Stimulated activated memory B cell treated with anti-CD40 and anti-IgM and Interleukin-4, amounts not matched to agents 10 μg/mL and 1 μg/mL and 100 μg/mL, for 72 hours (primary cell): ENCODE measurements at regions not wholly inside any gene's neighbourhood (a gene's known extent, or its start where the extent isn't known, plus 50 kb on each side); places are given as distances from the start of the nearest gene placed in this dataset.
"Not testable (repeated sequence)": the region's sequence is repeated elsewhere in the genome, so short reads cannot be mapped to it uniquely, and the experiment has no call there.

Source experiments
- ATAC-seq: fragments of 150-1000 bp; cut with Tn5 transposase; 2 replicates; pipeline ENCODE4 v1.10.0; 2021
- H3K27ac Mint-ChIP-seq: one replicate; pipeline ENCODE4 v1.8.0; 2022; ENCODE audit warnings: mild to moderate bottlenecking, mixed read lengths
- H3K27me3 Mint-ChIP-seq: one replicate; pipeline ENCODE4 v1.8.0; 2022; ENCODE audit warnings: mixed read lengths
- H3K36me3 Mint-ChIP-seq: one replicate; pipeline ENCODE4 v1.8.0; 2022; ENCODE audit warnings: mixed read lengths
- H3K4me1 Mint-ChIP-seq: one replicate; pipeline ENCODE4 v1.8.0; 2022; ENCODE audit warnings: mixed read lengths
- H3K4me3 Mint-ChIP-seq: one replicate; pipeline ENCODE4 v1.8.0; 2022; ENCODE audit warnings: mild to moderate bottlenecking, moderate library complexity, mixed read lengths
- H3K9me3 Mint-ChIP-seq: one replicate; pipeline ENCODE4 v1.8.0; 2022; ENCODE audit warnings: mixed read lengths

- no peak for ATAC-seq
- Mint-ChIP-seq H3K4me1 (peaks cover 35% of the 10 kb centered on the region), H3K36me3 (no peaks in the 10 kb centered on the region), H3K4me3 (no peak overlapping the region), H3K27ac (no peak overlapping the region), H3K9me3 (no peaks in the 10 kb centered on the region), H3K27me3 (no peaks in the 10 kb centered on the region)
Observed at GRCh38 chr6:71228461-71229041, 60.1 kb upstream of the OGFRL1 start.

GRCh38 chr6:71229477-71229876, 59.1 kb upstream of the OGFRL1 start:
- Mint-ChIP-seq H3K27ac (no peak overlapping the region), H3K4me3 (no peak overlapping the region), H3K4me1 (peaks cover 37% of the 10 kb centered on the region), H3K36me3 (no peaks in the 10 kb centered on the region), H3K9me3 (no peaks in the 10 kb centered on the region), H3K27me3 (no peaks in the 10 kb centered on the region)
- ATAC-seq: no peak

GRCh38 chr6:71232890-71233289, 55.7 kb upstream of the OGFRL1 start:
- H3K27ac Mint-ChIP-seq, H3K9me3 Mint-ChIP-seq, H3K4me3 Mint-ChIP-seq, H3K36me3 Mint-ChIP-seq, ATAC-seq: not testable (repeated sequence)
- Mint-ChIP-seq H3K27me3 (peaks cover 13% of the 10 kb centered on the region), H3K4me1 (peaks cover 29% of the 10 kb centered on the region)

GRCh38 chr6:71236926-71237434, 51.6 kb upstream of the OGFRL1 start:
- H3K27ac Mint-ChIP-seq: no peak overlapping the region
- ATAC-seq: no peak
- no peak overlapping the region for H3K4me3 Mint-ChIP-seq
- H3K27me3 Mint-ChIP-seq: peaks cover 13% of the 10 kb centered on the region
- H3K36me3 Mint-ChIP-seq: no peaks in the 10 kb centered on the region
- peaks cover 2% of the 10 kb centered on the region for H3K9me3 Mint-ChIP-seq
- peaks cover 16% of the 10 kb centered on the region for H3K4me1 Mint-ChIP-seq

- no peak for ATAC-seq
- H3K4me3 Mint-ChIP-seq: no peak overlapping the region
- no peak overlapping the region for H3K27ac Mint-ChIP-seq
- H3K27me3 Mint-ChIP-seq: peaks cover 13% of the 10 kb centered on the region
- H3K9me3 Mint-ChIP-seq: peaks cover 2% of the 10 kb centered on the region
- H3K4me1 Mint-ChIP-seq: peaks cover 4% of the 10 kb centered on the region
- no peaks in the 10 kb centered on the region for H3K36me3 Mint-ChIP-seq
Observed at GRCh38 chr6:71238351-71238750, 50.3 kb upstream of the OGFRL1 start.
